Ishikawa (cell line): ENCODE measurements at regions not wholly inside any gene's neighbourhood (a gene's known extent, or its start where the extent isn't known, plus 50 kb on each side); places are given as distances from the start of the nearest gene placed in this dataset.
A peak's percentile ranks its signal among the peaks of the same experiment; 100 is the strongest.

Experiments
- CEBPB ChIP-seq: IDR thresholded peaks from 2 replicates; pipeline ENCODE4 v1.6.1; 2012
- CREB1 ChIP-seq: IDR thresholded peaks from 2 replicates; pipeline ENCODE4 v1.6.1; 2012; ENCODE audit warnings: low read depth
- EGR1 ChIP-seq: IDR thresholded peaks from 2 replicates; pipeline ENCODE4 v1.6.1; 2012
- EP300 ChIP-seq: IDR thresholded peaks from 2 replicates; pipeline ENCODE4 v1.6.1; 2012; ENCODE audit warnings: borderline replicate concordance
- FOXM1 ChIP-seq: IDR thresholded peaks from 2 replicates; pipeline ENCODE4 v1.6.1; 2012; ENCODE audit warnings: low read depth, borderline replicate concordance
- NFIC ChIP-seq: IDR thresholded peaks from 2 replicates; pipeline ENCODE4 v1.6.1; 2012
- RAD21 ChIP-seq: IDR thresholded peaks from 2 replicates; pipeline ENCODE4 v1.6.1; 2012; ENCODE audit warnings: low read depth
- TAF1 ChIP-seq: IDR thresholded peaks from 2 replicates; pipeline ENCODE4 v1.6.1; 2012; ENCODE audit warnings: low read depth, mild to moderate bottlenecking
- TCF12 ChIP-seq: IDR thresholded peaks from 2 replicates; pipeline ENCODE4 v1.6.1; 2012; ENCODE audit warnings: low read depth
- TEAD4 ChIP-seq: IDR thresholded peaks from 2 replicates; pipeline ENCODE4 v1.6.1; 2012
- YY1 ChIP-seq: IDR thresholded peaks from 2 replicates; pipeline ENCODE4 v1.6.1; 2012; ENCODE audit warnings: low read depth
- ZBTB7A ChIP-seq: IDR thresholded peaks from 2 replicates; pipeline ENCODE4 v1.6.1; 2012; ENCODE audit warnings: low read depth
- TF ChIP-seq, protein P1 (sequence below): IDR thresholded peaks from 2 replicates; pipeline ENCODE4 v1.6.1; 2012; ENCODE audit warnings: low read depth, mild to moderate bottlenecking
- TF ChIP-seq, protein P2 (sequence below): IDR thresholded peaks from 2 replicates; pipeline ENCODE4 v1.6.1; 2012
- TF ChIP-seq, protein P3 (sequence below): IDR thresholded peaks from 2 replicates; pipeline ENCODE4 v1.6.1; 2012

GRCh38 chr21:15281714-15282113 is 216.9 kb upstream of the NRIP1 start:
- TF ChIP-seq EP300 (no peak), ZBTB7A (no peak), TCF12 (no peak), TAF1 (no peak), NFIC (no peak), YY1 (no peak), EGR1 (no peak), CEBPB (no peak)
- TF ChIP-seq, protein P1, sequence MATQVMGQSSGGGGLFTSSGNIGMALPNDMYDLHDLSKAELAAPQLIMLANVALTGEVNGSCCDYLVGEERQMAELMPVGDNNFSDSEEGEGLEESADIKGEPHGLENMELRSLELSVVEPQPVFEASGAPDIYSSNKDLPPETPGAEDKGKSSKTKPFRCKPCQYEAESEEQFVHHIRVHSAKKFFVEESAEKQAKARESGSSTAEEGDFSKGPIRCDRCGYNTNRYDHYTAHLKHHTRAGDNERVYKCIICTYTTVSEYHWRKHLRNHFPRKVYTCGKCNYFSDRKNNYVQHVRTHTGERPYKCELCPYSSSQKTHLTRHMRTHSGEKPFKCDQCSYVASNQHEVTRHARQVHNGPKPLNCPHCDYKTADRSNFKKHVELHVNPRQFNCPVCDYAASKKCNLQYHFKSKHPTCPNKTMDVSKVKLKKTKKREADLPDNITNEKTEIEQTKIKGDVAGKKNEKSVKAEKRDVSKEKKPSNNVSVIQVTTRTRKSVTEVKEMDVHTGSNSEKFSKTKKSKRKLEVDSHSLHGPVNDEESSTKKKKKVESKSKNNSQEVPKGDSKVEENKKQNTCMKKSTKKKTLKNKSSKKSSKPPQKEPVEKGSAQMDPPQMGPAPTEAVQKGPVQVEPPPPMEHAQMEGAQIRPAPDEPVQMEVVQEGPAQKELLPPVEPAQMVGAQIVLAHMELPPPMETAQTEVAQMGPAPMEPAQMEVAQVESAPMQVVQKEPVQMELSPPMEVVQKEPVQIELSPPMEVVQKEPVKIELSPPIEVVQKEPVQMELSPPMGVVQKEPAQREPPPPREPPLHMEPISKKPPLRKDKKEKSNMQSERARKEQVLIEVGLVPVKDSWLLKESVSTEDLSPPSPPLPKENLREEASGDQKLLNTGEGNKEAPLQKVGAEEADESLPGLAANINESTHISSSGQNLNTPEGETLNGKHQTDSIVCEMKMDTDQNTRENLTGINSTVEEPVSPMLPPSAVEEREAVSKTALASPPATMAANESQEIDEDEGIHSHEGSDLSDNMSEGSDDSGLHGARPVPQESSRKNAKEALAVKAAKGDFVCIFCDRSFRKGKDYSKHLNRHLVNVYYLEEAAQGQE = no peak
- TF ChIP-seq, protein P2, sequence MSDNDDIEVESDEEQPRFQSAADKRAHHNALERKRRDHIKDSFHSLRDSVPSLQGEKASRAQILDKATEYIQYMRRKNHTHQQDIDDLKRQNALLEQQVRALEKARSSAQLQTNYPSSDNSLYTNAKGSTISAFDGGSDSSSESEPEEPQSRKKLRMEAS = no peak

DNA sequence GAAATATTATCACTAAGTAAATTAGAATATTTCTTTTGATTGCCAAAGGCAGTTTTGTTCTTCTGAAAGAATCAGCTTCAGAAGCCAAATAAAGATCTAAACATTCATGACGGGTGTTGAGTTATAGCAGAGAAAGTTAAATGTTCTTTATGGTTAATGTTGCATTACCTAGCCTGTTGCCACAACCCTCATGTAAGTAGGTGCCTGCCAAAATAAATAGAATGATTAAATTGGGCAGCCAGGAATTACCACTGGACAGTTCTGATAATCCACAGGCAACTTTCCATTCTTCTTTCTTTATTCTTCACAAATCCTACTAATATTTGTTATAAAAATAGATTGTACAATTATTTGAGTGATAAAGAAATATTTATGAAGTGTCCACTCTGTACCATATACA is 217.9 kb upstream of the NRIP1 start:
- TF ChIP-seq TAF1 (no peak), RAD21 (no peak), TEAD4 (no peak), EP300 (no peak), NFIC (peak; percentile 76), YY1 (no peak), EGR1 (no peak), CEBPB (no peak)
- TF ChIP-seq, protein P2 = no peak

DNA sequence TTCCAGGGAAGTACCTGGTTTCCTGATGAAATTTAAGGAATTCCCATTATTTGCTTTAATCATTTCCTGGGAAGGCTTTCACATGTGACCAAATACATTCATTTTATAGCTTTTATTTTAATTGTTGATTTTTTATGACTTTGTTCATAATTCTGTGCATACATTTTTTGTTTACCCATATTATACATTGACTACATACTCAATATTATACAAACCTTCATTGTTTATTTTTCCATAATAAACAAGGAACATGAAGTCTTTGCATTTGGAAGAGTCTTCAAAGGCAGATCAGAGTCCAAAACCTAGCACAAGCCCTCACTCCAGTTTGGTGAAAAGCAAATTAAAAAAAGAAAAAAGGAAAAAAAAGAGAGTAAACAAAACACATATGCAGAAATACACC is 218.3 kb upstream of the NRIP1 start:
- TF ChIP-seq, protein P2 = no peak
- TF ChIP-seq CREB1 (no peak), TEAD4 (peak; percentile 28; the same call in 1 of the 2 replicates)

- no peak for TF ChIP-seq FOXM1
- TF ChIP-seq EP300 = no peak
- no peak for TF ChIP-seq TEAD4
- TF ChIP-seq, protein P1 = no peak
These were observed 219.0 kb upstream of the NRIP1 start for GRCh38 chr21:15283789-15284188.

- TF ChIP-seq RAD21 (no peak), EGR1 (no peak), TEAD4 (no peak), ZBTB7A (no peak), CEBPB (no peak), FOXM1 (no peak), NFIC (no peak), TCF12 (no peak), CREB1 (no peak), EP300 (no peak), YY1 (no peak), TAF1 (no peak)
- TF ChIP-seq, protein P3, sequence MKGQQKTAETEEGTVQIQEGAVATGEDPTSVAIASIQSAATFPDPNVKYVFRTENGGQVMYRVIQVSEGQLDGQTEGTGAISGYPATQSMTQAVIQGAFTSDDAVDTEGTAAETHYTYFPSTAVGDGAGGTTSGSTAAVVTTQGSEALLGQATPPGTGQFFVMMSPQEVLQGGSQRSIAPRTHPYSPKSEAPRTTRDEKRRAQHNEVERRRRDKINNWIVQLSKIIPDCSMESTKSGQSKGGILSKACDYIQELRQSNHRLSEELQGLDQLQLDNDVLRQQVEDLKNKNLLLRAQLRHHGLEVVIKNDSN = no peak
- TF ChIP-seq, protein P1 = no peak
- TF ChIP-seq, protein P2 = no peak
These were observed 220.8 kb upstream of the NRIP1 start for GRCh38 chr21:15285556-15285955.

DNA sequence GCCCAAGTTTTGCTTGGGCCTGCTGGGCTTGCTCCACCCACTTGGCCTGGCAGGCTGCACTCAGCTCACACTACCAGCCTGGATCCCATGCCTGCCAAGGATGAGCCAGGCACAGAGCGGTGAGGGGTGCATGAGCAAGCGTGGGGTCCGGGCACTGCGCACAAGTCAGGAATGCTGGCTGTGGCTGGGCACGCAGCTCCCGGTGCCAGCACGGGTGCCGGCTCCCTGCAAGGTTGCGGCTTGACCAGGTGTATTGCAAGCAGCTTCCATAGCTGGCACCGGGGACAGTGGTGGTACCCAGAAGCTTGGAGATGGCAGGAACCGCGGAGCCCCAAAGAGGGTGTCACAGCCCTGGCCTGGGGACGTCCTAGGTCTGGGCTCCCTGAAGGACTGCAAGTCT is 224.4 kb upstream of the NRIP1 start:
- TF ChIP-seq CREB1 (no peak), RAD21 (no peak), EP300 (no peak), CEBPB (no peak), NFIC (no peak), ZBTB7A (no peak), TAF1 (no peak), FOXM1 (no peak)
- TF ChIP-seq, protein P2 = no peak
- TF ChIP-seq, protein P3 = no peak
